Mammary epithelial cell (primary cell): ENCODE measurements at regions not wholly inside any gene's neighbourhood (a gene's known extent, or its start where the extent isn't known, plus 50 kb on each side); places are given as distances from the start of the nearest gene placed in this dataset.

Experiments used
- EZH2 ChIP-seq: IDR thresholded peaks from 2 replicates; pipeline ENCODE4 v1.6.1; 2012; ENCODE audit warnings: low read length, inconsistent platforms, borderline replicate concordance
- TF ChIP-seq, protein P1 (sequence below), 2 donors: IDR thresholded peaks in 1 of 2; conservative IDR thresholded peaks in 1 of 2; 2 replicates each; pipeline ENCODE4 v1.5.1; 2011 to 2012; ENCODE audit warnings: inconsistent platforms in 2 of 2, low read length in 2 of 2, mild to moderate bottlenecking in 2 of 2, control low read depth in 1 of 2, low read depth in 1 of 2; ENCODE audit not compliant: insufficient read depth in 1 of 2; ENCODE audit errors: extremely low read depth in 1 of 2

DNA sequence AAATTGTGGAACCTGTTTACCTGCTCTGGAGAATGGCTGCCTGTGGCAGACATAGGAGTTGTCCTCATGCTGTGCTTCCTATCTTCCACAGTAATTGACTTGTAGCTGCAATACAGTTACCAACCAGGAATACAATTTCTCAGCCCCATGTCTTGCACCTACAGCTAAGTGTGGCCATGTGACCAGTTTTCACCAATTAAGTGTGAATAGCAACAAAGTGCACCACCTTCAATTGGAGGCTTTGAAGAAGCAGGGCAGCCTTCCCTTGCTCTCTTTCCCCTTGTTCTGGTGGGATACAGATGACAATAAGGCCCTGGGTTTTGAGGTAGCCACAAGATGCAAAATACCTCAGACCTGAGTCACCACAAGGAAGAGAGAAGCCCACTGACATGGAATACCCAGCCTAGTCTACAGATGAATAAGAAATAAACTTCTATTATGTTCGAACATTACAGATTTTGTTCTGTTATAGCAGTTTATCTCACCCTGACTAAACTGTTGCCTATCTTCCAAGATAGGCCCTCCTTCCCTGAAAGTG, 70.2 kb upstream of the S1PR1 start:
- TF ChIP-seq, protein P1, sequence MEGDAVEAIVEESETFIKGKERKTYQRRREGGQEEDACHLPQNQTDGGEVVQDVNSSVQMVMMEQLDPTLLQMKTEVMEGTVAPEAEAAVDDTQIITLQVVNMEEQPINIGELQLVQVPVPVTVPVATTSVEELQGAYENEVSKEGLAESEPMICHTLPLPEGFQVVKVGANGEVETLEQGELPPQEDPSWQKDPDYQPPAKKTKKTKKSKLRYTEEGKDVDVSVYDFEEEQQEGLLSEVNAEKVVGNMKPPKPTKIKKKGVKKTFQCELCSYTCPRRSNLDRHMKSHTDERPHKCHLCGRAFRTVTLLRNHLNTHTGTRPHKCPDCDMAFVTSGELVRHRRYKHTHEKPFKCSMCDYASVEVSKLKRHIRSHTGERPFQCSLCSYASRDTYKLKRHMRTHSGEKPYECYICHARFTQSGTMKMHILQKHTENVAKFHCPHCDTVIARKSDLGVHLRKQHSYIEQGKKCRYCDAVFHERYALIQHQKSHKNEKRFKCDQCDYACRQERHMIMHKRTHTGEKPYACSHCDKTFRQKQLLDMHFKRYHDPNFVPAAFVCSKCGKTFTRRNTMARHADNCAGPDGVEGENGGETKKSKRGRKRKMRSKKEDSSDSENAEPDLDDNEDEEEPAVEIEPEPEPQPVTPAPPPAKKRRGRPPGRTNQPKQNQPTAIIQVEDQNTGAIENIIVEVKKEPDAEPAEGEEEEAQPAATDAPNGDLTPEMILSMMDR (conservative IDR thresholded peaks at IDR 0.05 in 1 of 2, IDR thresholded peaks at IDR 0.05 in 1 of 2; ENCODE audit: extremely low read depth in 1 of 2, insufficient read depth in 1 of 2, low read depth in 1 of 2, low read length in 2 of 2) = no peak
- TF ChIP-seq EZH2 = no peak
